GM21515 (cell line): ENCODE measurements at regions not wholly inside any gene's neighbourhood (a gene's known extent, or its start where the extent isn't known, plus 50 kb on each side); places are given as distances from the start of the nearest gene placed in this dataset.
"Not testable (repeated sequence)": the region's sequence is repeated elsewhere in the genome, so short reads cannot be mapped to it uniquely, and the experiment has no call there.

Experiments
- ATAC-seq: cut with Tn5 transposase; IDR thresholded peaks from one replicate; pipeline ENCODE4 v1.9.1; 2021; ENCODE audit not compliant: unreplicated experiment

- ATAC-seq: no peak
These were observed 956.7 kb downstream of the GLUD2 start for GRCh38 chrX:122004127-122004526.

- ATAC-seq: no peak
These were observed 979.3 kb downstream of the GLUD2 start for GRCh38 chrX:122026665-122027064.

GRCh38 chrX:122046226-122046625, 998.8 kb downstream of the GLUD2 start:
- ATAC-seq: no peak

- no peak for ATAC-seq
These were observed 999.4 kb downstream of the GLUD2 start for GRCh38 chrX:122046815-122047214.

- ATAC-seq: no peak
These were observed 999.9 kb downstream of the GLUD2 start for GRCh38 chrX:122047261-122047660.

- ATAC-seq: no peak
These were observed 1008.0 kb downstream of the GLUD2 start for GRCh38 chrX:122055460-122055859.

- ATAC-seq: no peak
These were observed 1008.7 kb downstream of the GLUD2 start for GRCh38 chrX:122055979-122056715.

GRCh38 chrX:122076241-122076640, 1028.8 kb downstream of the GLUD2 start:
- no peak for ATAC-seq

- ATAC-seq: no peak
These were observed 1030.7 kb downstream of the GLUD2 start for GRCh38 chrX:122078079-122078478.

GRCh38 chrX:122087341-122087740, 1039.9 kb downstream of the GLUD2 start:
- no peak for ATAC-seq

- ATAC-seq: no peak
These were observed 1044.2 kb downstream of the GLUD2 start for GRCh38 chrX:122091571-122091970.

- ATAC-seq: no peak
These were observed 1045.0 kb downstream of the GLUD2 start for GRCh38 chrX:122092360-122092759.

GRCh38 chrX:122092978-122093377, 1045.6 kb downstream of the GLUD2 start:
- ATAC-seq: no peak

- ATAC-seq: no peak
These were observed 1047.2 kb downstream of the GLUD2 start for GRCh38 chrX:122094611-122095010.

GRCh38 chrX:122113376-122113775, 1066.0 kb downstream of the GLUD2 start:
- no peak for ATAC-seq

GRCh38 chrX:122113896-122114295, 1066.5 kb downstream of the GLUD2 start:
- no peak for ATAC-seq

- no peak for ATAC-seq
These were observed 1068.2 kb downstream of the GLUD2 start for GRCh38 chrX:122115604-122116003.

GRCh38 chrX:122119361-122119760, 1064.7 kb upstream of the GRIA3 start:
- ATAC-seq: no peak

- ATAC-seq: no peak
These were observed 1061.8 kb upstream of the GRIA3 start for GRCh38 chrX:122122274-122122673.

- ATAC-seq: no peak
These were observed 1050.6 kb upstream of the GRIA3 start for GRCh38 chrX:122133478-122133877.

- ATAC-seq: no peak
These were observed 1049.8 kb upstream of the GRIA3 start for GRCh38 chrX:122134291-122134690.

GRCh38 chrX:122135070-122135469, 1049.0 kb upstream of the GRIA3 start:
- ATAC-seq: no peak

- ATAC-seq: not testable (repeated sequence)
These were observed 1043.9 kb upstream of the GRIA3 start for GRCh38 chrX:122140219-122140618.
